CD14-positive monocyte (primary cell): ENCODE measurements at regions not wholly inside any gene's neighbourhood (a gene's known extent, or its start where the extent isn't known, plus 50 kb on each side); places are given as distances from the start of the nearest gene placed in this dataset.
A peak's percentile ranks its signal among the peaks of the same experiment; 100 is the strongest.

Source experiments
- DNase-seq, 3 donors: peaks; one replicate each; pipeline ENCODE4 v3.0.0-alpha.2; 2011 to 2022
- H2AFZ ChIP-seq: 2 replicates; pipeline ENCODE4 v1.6.0; 2012; ENCODE audit warnings: mild to moderate bottlenecking, low read depth, low read length, inconsistent platforms; ENCODE audit not compliant: insufficient read depth, poor library complexity, severe bottlenecking
- H3K27ac ChIP-seq, 2 donors: 1 replicate in 1 of 2; 2 replicates in 1 of 2; pipeline ENCODE4 v1.5.1; 2012 to 2013; ENCODE audit warnings: low read length in 2 of 2, control low read depth in 1 of 2, inconsistent platforms in 1 of 2, low read depth in 1 of 2, mild to moderate bottlenecking in 1 of 2
- H3K27me3 ChIP-seq, 2 donors: one replicate each; pipeline versions ENCODE4 v1.6.0 to v1.6.1; 2011 to 2013; ENCODE audit warnings: low read length in 2 of 2; ENCODE audit not compliant: control insufficient read depth in 2 of 2, insufficient read depth in 2 of 2
- H3K36me3 ChIP-seq, 2 donors: replicated peaks in 1 of 2; 1 replicate in 1 of 2; 2 replicates in 1 of 2; pipeline versions ENCODE4 v1.5.1 to v1.6.1; 2012 to 2013; ENCODE audit warnings: low read length in 2 of 2, control low read depth in 1 of 2, inconsistent platforms in 1 of 2, mild to moderate bottlenecking in 1 of 2; ENCODE audit not compliant: insufficient read depth in 2 of 2, control insufficient read depth in 1 of 2
- H3K4me1 ChIP-seq, 2 donors: 1 replicate in 1 of 2; 2 replicates in 1 of 2; pipeline versions ENCODE4 v1.5.1 to v1.6.1; 2012 to 2013; ENCODE audit warnings: low read length in 2 of 2, control low read depth in 1 of 2, inconsistent platforms in 1 of 2, mild to moderate bottlenecking in 1 of 2, moderate library complexity in 1 of 2; ENCODE audit not compliant: insufficient read depth in 2 of 2, control insufficient read depth in 1 of 2
- H3K4me2 ChIP-seq: replicated peaks from 2 replicates; pipeline ENCODE3; 2012; ENCODE audit warnings: low read length, moderate library complexity, mild to moderate bottlenecking; ENCODE audit not compliant: poor library complexity, severe bottlenecking; ENCODE audit errors: extremely low read depth
- H3K4me3 ChIP-seq, 3 experiments: fragments of 200-600 bp in 1 of 3; sonication (generic) in 1 of 3; replicated peaks in 1 of 3; 1 replicate in 2 of 3; 2 replicates in 1 of 3; pipeline ENCODE4 v1.5.1; 2011 to 2013; ENCODE audit warnings: low read length in 3 of 3, mild to moderate bottlenecking in 3 of 3, control low read depth in 2 of 3, low read depth in 2 of 3, inconsistent platforms in 1 of 3, moderate library complexity in 1 of 3
- H3K79me2 ChIP-seq: 2 replicates; pipeline ENCODE4 v1.6.0; 2012; ENCODE audit warnings: mild to moderate bottlenecking, control low read depth, inconsistent platforms, low read length, moderate library complexity; ENCODE audit not compliant: insufficient read depth
- H3K9ac ChIP-seq: 2 replicates; pipeline ENCODE4 v1.6.0; 2017; ENCODE audit warnings: low read length, mild to moderate bottlenecking; ENCODE audit not compliant: insufficient read depth, poor library complexity, severe bottlenecking
- H3K9me3 ChIP-seq, 2 donors: replicated peaks in 1 of 2; 1 replicate in 1 of 2; 2 replicates in 1 of 2; pipeline versions ENCODE4 v1.5.1 to v1.6.1; 2012 to 2013; ENCODE audit warnings: low read length in 2 of 2, control low read depth in 1 of 2; ENCODE audit not compliant: control insufficient read depth in 1 of 2, insufficient read depth in 1 of 2
- H4K20me1 ChIP-seq: 2 replicates; pipeline ENCODE4 v1.6.0; 2012; ENCODE audit warnings: mild to moderate bottlenecking, low read length, control low read depth, moderate library complexity; ENCODE audit not compliant: insufficient read depth
- H3K27ac Mint-ChIP-seq, 7 donors: one replicate each; pipeline ENCODE4 v1.8.0; 2020; ENCODE audit warnings: mild to moderate bottlenecking in 7 of 7, mixed read lengths in 7 of 7, moderate library complexity in 6 of 7, inconsistent platforms in 2 of 7
- H3K27me3 Mint-ChIP-seq, 3 donors: one replicate each; pipeline ENCODE4 v1.8.0; 2021 to 2022; ENCODE audit warnings: low read depth in 3 of 3, mild to moderate bottlenecking in 3 of 3, mixed read lengths in 3 of 3, moderate library complexity in 3 of 3, inconsistent platforms in 1 of 3
- H3K36me3 Mint-ChIP-seq, 2 donors: one replicate each; pipeline ENCODE4 v1.8.0; 2020; ENCODE audit warnings: mixed read lengths in 2 of 2, inconsistent platforms in 1 of 2, mild to moderate bottlenecking in 1 of 2
- H3K4me1 Mint-ChIP-seq: one replicate; pipeline ENCODE4 v1.8.0; 2020; ENCODE audit warnings: mild to moderate bottlenecking, mixed read lengths
- H3K4me3 Mint-ChIP-seq, 2 donors: one replicate each; pipeline ENCODE4 v1.8.0; 2020; ENCODE audit warnings: mild to moderate bottlenecking in 2 of 2, mixed read lengths in 2 of 2, moderate library complexity in 1 of 2
- H3K9me3 Mint-ChIP-seq, 7 donors: one replicate each; pipeline ENCODE4 v1.8.0; 2020 to 2022; ENCODE audit warnings: mixed read lengths in 7 of 7, mild to moderate bottlenecking in 6 of 7, moderate library complexity in 6 of 7, inconsistent platforms in 2 of 7
- CTCF ChIP-seq: fragments of 200-600 bp; IDR thresholded peaks from one replicate; pipeline ENCODE4 v1.8.0; 2022; ENCODE audit warnings: antibody characterized with exemption, mild to moderate bottlenecking
- WGBS: methylation state at CpG from one replicate; pipeline ENCODE4 v1.1.5; 2013; ENCODE audit warnings: missing lambda C conversion rate; ENCODE audit not compliant: insufficient coverage; 5-methylcytosine and 5-hydroxymethylcytosine counted together
- intact Hi-C, 2 donors: fragments of 100-400 bp; cut with micrococcal nuclease; formaldehyde crosslinking; loops; one replicate each; pipeline versions ENCODE4 v1.15.0 to v1.15.1; 2023

GRCh38 chr2:22902662-22903165 lies 482.3 kb upstream of the KLHL29 start:
- Histone ChIP-seq H3K79me2 (no peaks in the 10 kb centered on the region), H3K9ac (no peak overlapping the region), H4K20me1 (no peaks in the 10 kb centered on the region), H2AFZ (no peak overlapping the region), H3K4me2 (no peak overlapping the region), H3K9me3 (no peaks in the 10 kb centered on the region), H3K36me3 (no peaks in the 10 kb centered on the region), H3K27ac (no peak overlapping the region), H3K4me1 (no peaks in the 10 kb centered on the region), H3K27me3 (no peaks in the 10 kb centered on the region), H3K4me3 (no peak overlapping the region)
- DNase-seq = no peak
- no peaks in the 10 kb centered on the region for H3K4me1 Mint-ChIP-seq
- peaks cover 0 to 3% (median 1%) of the 10 kb centered on the region in 3 donors for H3K27me3 Mint-ChIP-seq
- TF ChIP-seq CTCF = no peak
- H3K27ac Mint-ChIP-seq = peak overlapping the region in 1 of 7 donors; percentile 70
- no peaks in the 10 kb centered on the region for H3K36me3 Mint-ChIP-seq
- 95% methylated on average over 3 of the region's 6 CpGs for WGBS
- H3K4me3 Mint-ChIP-seq = no peak overlapping the region
- intact Hi-C loops = no loop called here
- H3K9me3 Mint-ChIP-seq = no peaks in the 10 kb centered on the region

- DNase-seq = no peak
- peaks cover 0 to 3% (median 1%) of the 10 kb centered on the region in 3 donors for H3K27me3 Mint-ChIP-seq
- no peaks in the 10 kb centered on the region for H3K9me3 Mint-ChIP-seq
- H3K36me3 Mint-ChIP-seq = no peaks in the 10 kb centered on the region
- Histone ChIP-seq H3K27ac (no peak overlapping the region), H4K20me1 (no peaks in the 10 kb centered on the region), H3K4me2 (no peak overlapping the region), H3K36me3 (no peaks in the 10 kb centered on the region), H3K9ac (no peak overlapping the region), H3K79me2 (no peaks in the 10 kb centered on the region), H3K4me1 (no peaks in the 10 kb centered on the region), H3K27me3 (no peaks in the 10 kb centered on the region), H3K4me3 (no peak overlapping the region), H3K9me3 (no peaks in the 10 kb centered on the region), H2AFZ (no peak overlapping the region)
- WGBS = no CpG with 5 or more reads among the region's 1 CpG
- no peak overlapping the region for H3K27ac Mint-ChIP-seq
- intact Hi-C loops = no loop called here
- H3K4me1 Mint-ChIP-seq = no peaks in the 10 kb centered on the region
- H3K4me3 Mint-ChIP-seq = no peak overlapping the region
- TF ChIP-seq CTCF = no peak
These were observed 481.4 kb upstream of the KLHL29 start for GRCh38 chr2:22903616-22904015.
